GM12872 (cell line): ENCODE measurements at regions not wholly inside any gene's neighbourhood (a gene's known extent, or its start where the extent isn't known, plus 50 kb on each side); places are given as distances from the start of the nearest gene placed in this dataset.

Experiments
- TF ChIP-seq, protein P1 (sequence below): IDR thresholded peaks from 3 replicates; pipeline ENCODE4 v1.5.1; 2011; ENCODE audit warnings: low read depth, mild to moderate bottlenecking, low read length, moderate library complexity; ENCODE audit not compliant: insufficient read depth

DNA sequence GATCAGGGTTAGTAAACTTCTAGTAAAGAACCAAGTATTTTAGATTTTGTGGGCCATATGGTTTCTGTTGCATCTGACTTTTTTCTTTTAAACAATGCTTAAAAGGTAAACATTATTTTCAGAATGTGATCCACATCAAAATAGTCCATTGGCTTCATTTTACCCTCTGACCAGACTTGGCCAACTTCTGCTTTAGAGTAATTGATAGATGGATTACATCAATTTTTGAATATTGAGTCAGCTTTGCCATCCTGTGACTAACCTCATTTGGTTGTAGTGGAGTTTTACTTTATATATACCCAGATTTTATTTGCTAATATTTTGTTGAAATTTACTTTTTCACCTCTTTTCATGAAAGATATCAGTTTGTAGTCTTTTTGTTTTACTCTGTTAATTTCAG, 559.8 kb downstream of the TLL1 start:
- TF ChIP-seq, protein P1, sequence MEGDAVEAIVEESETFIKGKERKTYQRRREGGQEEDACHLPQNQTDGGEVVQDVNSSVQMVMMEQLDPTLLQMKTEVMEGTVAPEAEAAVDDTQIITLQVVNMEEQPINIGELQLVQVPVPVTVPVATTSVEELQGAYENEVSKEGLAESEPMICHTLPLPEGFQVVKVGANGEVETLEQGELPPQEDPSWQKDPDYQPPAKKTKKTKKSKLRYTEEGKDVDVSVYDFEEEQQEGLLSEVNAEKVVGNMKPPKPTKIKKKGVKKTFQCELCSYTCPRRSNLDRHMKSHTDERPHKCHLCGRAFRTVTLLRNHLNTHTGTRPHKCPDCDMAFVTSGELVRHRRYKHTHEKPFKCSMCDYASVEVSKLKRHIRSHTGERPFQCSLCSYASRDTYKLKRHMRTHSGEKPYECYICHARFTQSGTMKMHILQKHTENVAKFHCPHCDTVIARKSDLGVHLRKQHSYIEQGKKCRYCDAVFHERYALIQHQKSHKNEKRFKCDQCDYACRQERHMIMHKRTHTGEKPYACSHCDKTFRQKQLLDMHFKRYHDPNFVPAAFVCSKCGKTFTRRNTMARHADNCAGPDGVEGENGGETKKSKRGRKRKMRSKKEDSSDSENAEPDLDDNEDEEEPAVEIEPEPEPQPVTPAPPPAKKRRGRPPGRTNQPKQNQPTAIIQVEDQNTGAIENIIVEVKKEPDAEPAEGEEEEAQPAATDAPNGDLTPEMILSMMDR: no peak

DNA sequence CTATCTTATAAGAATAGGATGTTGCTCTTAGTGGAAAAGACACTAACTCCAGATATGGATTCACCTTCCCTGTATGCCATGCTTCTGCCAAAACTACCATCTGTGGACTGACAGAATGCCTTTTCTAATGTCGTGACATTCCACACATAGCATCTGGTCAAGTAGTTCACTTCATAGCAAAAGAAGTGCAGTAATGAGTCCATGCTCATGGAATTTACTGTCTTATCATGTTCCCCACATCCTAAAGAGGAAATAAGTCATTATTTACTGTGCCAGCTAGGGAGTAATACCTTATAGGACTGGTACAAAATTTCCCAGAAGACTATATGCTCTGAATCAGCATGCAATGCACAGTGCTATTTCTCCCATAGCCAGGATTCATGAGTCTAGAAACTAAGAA, 562.4 kb downstream of the TLL1 start:
- TF ChIP-seq, protein P1: no peak

DNA sequence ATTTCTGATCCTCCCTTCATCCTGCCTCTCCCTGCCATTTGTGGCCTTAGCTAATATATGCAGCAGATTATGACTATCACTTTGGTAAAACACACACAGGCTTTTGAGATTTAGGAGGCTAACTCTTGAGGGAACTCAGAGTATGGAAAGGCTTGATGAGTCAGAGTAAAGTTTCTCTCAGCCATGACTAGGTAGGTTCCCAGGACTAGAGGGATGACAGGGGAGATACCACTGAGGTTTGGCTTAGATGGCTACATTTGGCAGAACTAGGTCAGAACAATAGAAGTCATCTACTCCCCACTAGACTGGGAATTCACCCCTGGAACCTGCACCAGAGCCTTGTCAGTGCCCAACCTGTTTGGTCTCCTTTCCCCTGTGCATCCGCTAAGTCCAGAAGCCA, 585.7 kb downstream of the TLL1 start:
- TF ChIP-seq, protein P1: no peak

DNA sequence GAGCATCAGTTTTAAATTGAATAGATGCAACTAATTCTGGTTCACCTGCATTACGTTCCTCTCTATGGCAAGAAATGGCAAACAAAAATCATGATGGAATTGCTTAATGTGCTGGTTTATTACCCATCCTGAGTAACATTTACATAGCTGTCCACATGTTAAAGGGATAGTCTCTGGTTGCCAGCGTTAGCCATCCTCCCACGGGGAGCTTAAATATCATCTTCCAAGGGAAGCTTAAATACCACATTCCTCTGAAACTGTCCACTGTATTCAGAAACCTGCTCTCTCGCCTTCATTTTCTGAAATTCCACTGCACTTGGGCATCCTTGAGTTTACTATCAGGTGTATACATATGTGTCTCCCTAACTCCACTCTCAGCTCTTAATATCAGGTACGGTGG, 586.6 kb downstream of the TLL1 start:
- TF ChIP-seq, protein P1: no peak

DNA sequence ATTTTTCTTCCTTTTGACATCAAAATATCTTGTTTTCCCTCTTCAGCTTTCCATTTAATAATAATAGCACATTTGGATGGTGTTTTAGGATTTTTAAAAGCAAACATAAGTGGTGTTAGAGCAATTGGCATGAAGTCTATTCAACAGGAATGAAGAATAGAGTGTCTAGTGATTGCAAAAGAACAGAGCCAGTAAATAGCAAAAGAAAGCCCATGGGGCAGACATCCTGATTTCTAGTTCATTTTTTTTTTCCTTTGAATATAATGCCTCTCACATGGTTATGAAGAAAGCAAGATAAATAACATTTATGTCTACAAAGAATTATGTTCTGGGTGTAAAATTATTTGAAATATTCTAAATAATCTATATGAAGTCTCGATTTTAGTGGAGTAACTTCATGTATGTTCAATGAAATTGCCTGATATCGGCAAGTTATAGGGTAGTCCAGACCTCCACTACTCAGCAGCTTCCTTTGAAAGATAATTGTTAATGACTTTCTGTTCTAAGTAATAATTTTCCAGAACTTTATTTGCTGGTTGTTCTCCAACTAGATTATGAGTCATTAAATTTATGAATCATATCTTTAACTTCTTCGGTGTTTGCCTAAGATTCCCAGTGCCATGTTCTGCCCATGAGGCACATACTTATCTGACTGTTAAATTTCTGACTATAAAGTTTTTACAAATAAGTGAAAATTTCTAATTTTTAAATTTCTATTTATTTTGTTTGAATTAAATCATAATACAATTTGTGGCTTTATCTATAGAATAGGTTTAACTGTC, 587.9 kb downstream of the TLL1 start:
- TF ChIP-seq, protein P1: no peak

DNA sequence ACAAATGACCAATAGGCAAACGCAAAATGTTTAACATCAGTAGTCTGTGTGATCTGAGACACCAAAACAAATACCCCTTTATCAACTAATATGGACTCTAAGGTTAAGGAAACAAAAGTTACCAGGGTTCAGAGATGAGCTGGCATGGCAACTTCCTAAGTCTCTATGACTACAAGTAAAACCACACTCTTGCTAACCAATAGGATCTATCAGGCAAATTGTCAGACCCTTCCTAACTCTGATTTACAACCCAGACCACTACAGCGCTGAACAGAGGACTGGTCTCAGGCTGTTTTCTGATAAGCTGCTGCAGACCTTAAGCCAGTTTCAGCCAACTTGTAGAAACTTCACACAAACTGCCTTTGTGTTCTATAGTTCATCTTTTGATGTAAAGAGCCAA, 608.0 kb downstream of the TLL1 start:
- TF ChIP-seq, protein P1: no peak

DNA sequence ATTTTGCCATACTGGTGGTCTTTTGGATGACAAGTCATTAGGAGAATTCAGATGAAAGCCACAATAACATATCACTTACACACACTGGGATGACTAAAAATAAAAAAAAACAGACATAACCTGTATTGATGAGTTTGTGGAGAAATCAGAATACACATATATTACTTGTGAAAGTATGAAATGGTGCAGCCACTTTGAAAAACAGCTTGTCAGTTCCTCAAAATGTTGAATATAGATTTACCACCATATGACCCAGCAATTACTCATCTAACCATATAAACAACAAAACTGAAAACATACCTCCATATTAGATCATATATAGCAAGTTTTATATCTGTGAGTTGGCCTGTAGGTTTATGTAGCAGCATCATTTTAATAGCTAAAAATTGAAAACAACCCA, 608.7 kb downstream of the TLL1 start:
- TF ChIP-seq, protein P1: no peak
